Thymus (tissue), 11 donors: ENCODE measurements at regions not wholly inside any gene's neighbourhood (a gene's known extent, or its start where the extent isn't known, plus 50 kb on each side); places are given as distances from the start of the nearest gene placed in this dataset.

Experiments used
- DNase-seq, 9 donors: peaks; one replicate each; pipeline ENCODE4 v3.0.0-alpha.2; 2013; ENCODE audit warnings: low spot score in 9 of 9, low read depth in 6 of 9, missing footprints in 1 of 9
- H3K27ac ChIP-seq, 2 donors: one replicate each; pipeline ENCODE4 v1.5.1; 2013; ENCODE audit warnings: control low read depth in 1 of 2, low read depth in 1 of 2, low read length in 1 of 2, mild to moderate bottlenecking in 1 of 2, moderate library complexity in 1 of 2
- H3K27me3 ChIP-seq, 2 donors: one replicate each; pipeline ENCODE4 v1.5.1; 2013; ENCODE audit warnings: low read length in 1 of 2; ENCODE audit not compliant: control insufficient read depth in 2 of 2, insufficient read depth in 1 of 2
- H3K36me3 ChIP-seq, 2 donors: one replicate each; pipeline ENCODE4 v1.5.1; 2013; ENCODE audit warnings: low read length in 1 of 2, mild to moderate bottlenecking in 1 of 2, moderate library complexity in 1 of 2; ENCODE audit not compliant: control insufficient read depth in 2 of 2, insufficient read depth in 2 of 2
- H3K4me1 ChIP-seq, 2 donors: one replicate each; pipeline ENCODE4 v1.5.1; 2013; ENCODE audit warnings: low read length in 2 of 2; ENCODE audit not compliant: control insufficient read depth in 2 of 2, insufficient read depth in 2 of 2
- H3K4me3 ChIP-seq, 2 donors: one replicate each; pipeline ENCODE4 v1.5.1; 2013; ENCODE audit warnings: low read length in 2 of 2, control low read depth in 1 of 2, mild to moderate bottlenecking in 1 of 2
- H3K9me3 ChIP-seq, 2 donors: one replicate each; pipeline ENCODE4 v1.5.1; 2013; ENCODE audit warnings: low read length in 1 of 2, mild to moderate bottlenecking in 1 of 2; ENCODE audit not compliant: control insufficient read depth in 2 of 2, insufficient read depth in 1 of 2
- WGBS: extraction: QIAGEN DNeasy Blood & Tissue Kit; methylation state at CpG from one replicate; pipeline ENCODE4 v1.1.7; 2013; 5-methylcytosine and 5-hydroxymethylcytosine counted together
- donor health status: healthy.

DNA sequence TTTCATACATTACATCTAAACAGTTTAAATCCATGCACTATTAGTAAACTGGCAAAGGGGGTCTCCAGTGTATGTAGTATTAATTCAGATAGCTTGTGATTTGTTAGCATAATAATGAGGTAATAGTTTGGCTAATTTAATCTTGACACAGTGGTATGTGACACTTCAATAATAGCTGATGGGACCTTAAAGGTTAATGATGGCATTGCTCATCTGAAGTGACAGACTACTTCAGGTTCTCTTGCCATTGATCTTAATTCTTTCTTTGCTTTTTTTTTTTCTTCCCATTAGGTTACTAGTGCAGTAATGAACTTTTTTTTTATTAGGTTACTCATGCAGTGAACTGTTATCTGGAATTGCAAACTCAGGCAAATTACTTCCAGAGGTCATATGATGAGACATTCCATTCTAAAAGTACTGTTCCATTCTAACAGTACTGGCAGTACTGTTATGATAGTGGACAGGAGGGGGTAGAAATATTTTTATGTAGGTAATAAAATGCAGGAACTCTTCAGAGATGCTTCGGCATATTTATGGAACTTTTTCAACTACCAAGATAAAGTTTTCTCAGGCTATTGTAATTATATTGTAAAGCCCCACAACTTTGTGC is 911.3 kb upstream of the LCORL start:
- no peak for DNase-seq
- no peaks in the 10 kb centered on the region for H3K4me1 ChIP-seq
- H3K9me3 ChIP-seq = no peaks in the 10 kb centered on the region
- H3K27ac ChIP-seq = no peak overlapping the region
- no peaks in the 10 kb centered on the region for H3K36me3 ChIP-seq
- H3K27me3 ChIP-seq = no peaks in the 10 kb centered on the region
- 96% methylated on average over 1 of the region's 1 CpG for WGBS
- H3K4me3 ChIP-seq = no peak overlapping the region

DNA sequence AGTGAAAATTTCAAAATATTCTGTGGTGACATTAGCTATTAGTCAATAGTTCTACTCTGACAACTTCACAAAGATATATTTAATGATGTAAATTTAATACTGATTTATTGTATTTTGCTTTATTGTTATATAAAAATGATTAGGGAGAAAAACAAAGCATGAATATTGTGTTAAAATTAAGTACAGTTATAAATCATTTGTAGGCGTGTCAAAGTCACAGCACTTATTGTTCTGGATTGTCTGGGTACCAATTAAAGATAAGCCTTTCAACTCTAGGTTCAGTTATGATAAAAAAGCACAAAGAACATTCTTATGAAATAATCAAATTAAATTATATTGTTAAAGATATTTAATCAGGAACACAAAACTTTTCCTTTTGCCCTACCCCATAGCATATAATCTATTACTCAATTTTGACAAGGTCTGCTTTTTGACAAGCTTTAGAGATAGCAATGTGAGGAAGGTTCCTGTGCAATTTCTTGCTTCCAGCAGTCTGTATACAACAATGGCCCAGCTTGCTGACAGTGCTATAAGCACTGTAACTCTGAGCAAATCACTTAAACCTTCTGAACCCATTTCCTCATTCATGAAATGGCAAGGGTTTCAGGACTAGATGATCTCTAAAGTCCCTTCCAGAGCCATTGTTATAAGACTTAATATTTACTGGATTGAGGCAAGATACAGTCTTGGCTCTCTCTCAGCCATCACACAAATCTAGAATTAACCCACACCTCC is 910.3 kb upstream of the LCORL start:
- no peak overlapping the region for H3K4me3 ChIP-seq
- no peaks in the 10 kb centered on the region for H3K9me3 ChIP-seq
- no peaks in the 10 kb centered on the region for H3K4me1 ChIP-seq
- no peak overlapping the region for H3K27ac ChIP-seq
- DNase-seq = no peak
- H3K27me3 ChIP-seq = no peaks in the 10 kb centered on the region
- WGBS = 90% methylated on average over 1 of the region's 1 CpG
- H3K36me3 ChIP-seq = no peaks in the 10 kb centered on the region

DNA sequence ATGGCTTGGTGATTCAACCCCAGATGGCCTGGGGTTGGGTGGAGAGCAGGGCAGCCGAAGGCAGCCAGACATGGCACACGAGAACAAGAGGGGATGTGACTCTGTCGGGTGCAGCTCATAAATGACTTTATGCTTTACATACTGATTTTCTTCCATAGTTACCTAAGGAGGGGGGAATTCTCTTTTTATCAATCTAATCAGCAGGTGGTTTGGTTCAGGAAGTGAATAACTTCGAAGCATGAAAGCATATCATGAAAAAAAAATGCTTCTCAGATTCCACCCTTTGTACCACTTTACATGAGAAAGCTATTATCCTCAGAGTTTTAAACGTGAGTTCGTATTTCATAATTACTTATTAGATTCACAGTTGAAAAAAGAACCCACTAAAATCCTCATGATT is 908.9 kb upstream of the LCORL start:
- Histone ChIP-seq H3K27ac (no peak overlapping the region), H3K36me3 (no peaks in the 10 kb centered on the region), H3K9me3 (no peaks in the 10 kb centered on the region), H3K4me3 (no peak overlapping the region), H3K4me1 (no peaks in the 10 kb centered on the region), H3K27me3 (no peaks in the 10 kb centered on the region)
- DNase-seq = no peak
- WGBS = 81% methylated on average over 6 of the region's 6 CpGs

DNA sequence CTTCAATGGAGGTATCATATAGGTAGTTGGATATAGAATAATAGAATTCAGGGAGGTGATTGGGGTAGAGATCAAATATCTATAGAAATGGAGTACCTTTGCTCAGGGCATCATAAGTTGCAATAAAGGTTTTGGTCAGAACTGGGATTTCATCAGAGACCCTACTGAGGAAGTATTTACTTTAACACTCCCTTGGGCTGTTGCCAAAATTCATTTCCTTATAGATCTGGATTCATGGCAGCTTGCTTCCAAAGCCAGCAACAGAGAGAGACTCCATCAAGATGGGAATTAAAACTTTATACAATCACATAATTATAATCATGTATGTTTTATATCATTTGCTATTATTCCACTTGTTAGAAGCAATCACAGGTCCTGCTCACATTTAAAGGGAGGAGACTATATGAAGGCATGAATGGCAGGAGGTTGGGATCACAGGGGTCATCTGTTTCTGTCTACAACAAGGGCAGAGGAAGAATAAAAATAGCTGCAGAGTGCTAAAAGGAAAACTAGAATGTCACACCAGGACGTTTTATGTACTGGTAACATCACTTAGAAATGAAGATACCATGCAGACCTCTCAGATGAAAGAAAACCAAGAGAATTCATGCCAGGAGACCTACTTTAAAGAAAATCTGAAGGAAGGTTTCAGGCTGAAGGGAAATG is 902.1 kb upstream of the LCORL start:
- DNase-seq = no peak

DNA sequence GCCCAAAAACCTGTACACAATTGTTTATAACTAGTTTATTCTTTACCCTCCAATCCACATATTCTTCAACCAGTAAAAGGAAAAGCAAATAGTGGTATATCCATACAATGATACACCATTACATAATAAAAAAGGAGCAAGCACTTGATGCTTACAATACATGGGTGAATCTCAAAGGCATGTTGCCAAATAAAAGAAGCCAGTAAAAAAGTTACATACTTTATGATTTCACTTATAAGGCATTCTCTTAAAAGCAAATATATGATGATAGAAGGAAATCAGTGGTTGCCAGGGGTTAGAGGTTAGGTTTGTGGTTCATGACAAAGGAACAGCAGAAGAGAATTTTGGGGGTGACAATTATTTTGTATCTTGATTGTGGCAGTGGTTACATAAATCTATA is 896.1 kb upstream of the LCORL start:
- no peak for DNase-seq
- Histone ChIP-seq H3K27me3 (no peaks in the 10 kb centered on the region), H3K4me1 (no peaks in the 10 kb centered on the region), H3K4me3 (no peak overlapping the region), H3K9me3 (peaks cover 0 to 2% of the 10 kb centered on the region in 2 donors), H3K36me3 (no peaks in the 10 kb centered on the region), H3K27ac (no peak overlapping the region)

More for the DNA sequence above, 902.1 kb upstream of the LCORL start:
- Histone ChIP-seq H3K27me3 (no peaks in the 10 kb centered on the region), H3K9me3 (no peaks in the 10 kb centered on the region), H3K4me1 (no peaks in the 10 kb centered on the region), H3K4me3 (no peak overlapping the region), H3K27ac (no peak overlapping the region), H3K36me3 (no peaks in the 10 kb centered on the region)
- 21% methylated on average over 1 of the region's 1 CpG for WGBS

DNA sequence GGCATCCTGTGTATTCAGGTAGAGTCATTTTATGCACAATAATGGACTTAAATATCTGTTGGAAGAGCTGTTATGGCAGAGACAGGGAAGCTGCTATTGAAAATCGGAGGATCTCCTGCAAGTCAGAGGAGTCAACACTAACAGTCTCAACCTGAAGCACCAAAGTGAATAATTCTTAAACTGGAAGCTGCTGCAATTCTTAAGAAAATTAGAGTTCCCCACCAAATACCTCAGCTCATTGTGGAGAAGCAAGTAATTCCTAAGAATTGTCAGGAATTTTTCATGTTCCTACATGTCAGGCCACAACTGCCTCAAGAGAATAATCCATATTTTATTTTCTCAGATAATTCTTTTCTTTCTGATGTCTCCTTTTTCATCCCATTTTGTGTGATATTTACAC is 892.6 kb upstream of the LCORL start:
- H3K36me3 ChIP-seq = no peaks in the 10 kb centered on the region

DNA sequence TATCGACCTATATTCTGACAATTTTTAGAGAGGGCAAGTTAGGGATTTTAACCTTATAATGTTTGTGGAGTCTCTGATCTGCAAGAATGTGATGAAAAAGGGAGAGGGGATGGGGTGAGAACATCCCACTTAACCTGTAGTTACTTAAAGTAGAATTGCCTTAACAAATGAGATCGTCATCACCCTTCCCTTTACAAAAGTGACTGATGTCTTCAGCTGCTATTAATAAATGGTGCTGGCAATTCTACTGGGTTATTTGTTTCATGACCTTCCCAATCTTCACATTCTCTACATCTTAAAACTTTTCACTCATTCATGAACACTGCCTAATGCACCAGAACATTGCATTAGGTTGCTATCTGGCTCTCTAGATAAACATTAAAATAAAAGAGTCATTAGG is 873.4 kb upstream of the LCORL start:
- no peaks in the 10 kb centered on the region for H3K9me3 ChIP-seq
- 73% methylated on average over 2 of the region's 2 CpGs for WGBS
- H3K27me3 ChIP-seq = no peaks in the 10 kb centered on the region
- no peak overlapping the region for H3K4me3 ChIP-seq
- H3K27ac ChIP-seq = no peak overlapping the region
- H3K4me1 ChIP-seq = no peaks in the 10 kb centered on the region
- no peak for DNase-seq
- H3K36me3 ChIP-seq = no peaks in the 10 kb centered on the region

More for the DNA sequence above, 892.6 kb upstream of the LCORL start:
- Histone ChIP-seq H3K4me1 (no peaks in the 10 kb centered on the region), H3K27me3 (no peaks in the 10 kb centered on the region), H3K4me3 (no peak overlapping the region), H3K9me3 (peaks cover 0 to 2% of the 10 kb centered on the region in 2 donors), H3K27ac (no peak overlapping the region)
- 92% methylated on average over 1 of the region's 1 CpG for WGBS
- no peak for DNase-seq

DNA sequence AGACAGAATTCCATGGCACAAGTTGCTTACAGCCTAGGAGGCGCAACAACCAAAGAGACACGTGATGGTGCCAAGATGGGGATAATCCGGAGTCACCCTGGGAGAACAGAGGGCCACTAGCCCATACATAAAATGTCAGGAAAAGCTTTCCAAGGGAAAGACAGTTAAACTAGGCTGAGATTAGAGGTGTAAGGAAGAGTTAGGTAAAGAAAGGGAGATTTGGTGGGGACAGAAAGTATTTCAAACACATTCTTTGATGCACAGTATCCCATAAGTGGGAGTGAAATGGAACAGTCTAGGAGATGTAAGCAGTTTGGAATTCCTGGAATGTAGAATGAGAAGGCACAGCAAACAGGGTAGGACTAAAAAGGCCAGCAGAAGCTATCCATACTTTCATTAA is 860.9 kb upstream of the LCORL start:
- 94% methylated on average over 3 of the region's 3 CpGs for WGBS
- H3K4me1 ChIP-seq = no peaks in the 10 kb centered on the region

DNA sequence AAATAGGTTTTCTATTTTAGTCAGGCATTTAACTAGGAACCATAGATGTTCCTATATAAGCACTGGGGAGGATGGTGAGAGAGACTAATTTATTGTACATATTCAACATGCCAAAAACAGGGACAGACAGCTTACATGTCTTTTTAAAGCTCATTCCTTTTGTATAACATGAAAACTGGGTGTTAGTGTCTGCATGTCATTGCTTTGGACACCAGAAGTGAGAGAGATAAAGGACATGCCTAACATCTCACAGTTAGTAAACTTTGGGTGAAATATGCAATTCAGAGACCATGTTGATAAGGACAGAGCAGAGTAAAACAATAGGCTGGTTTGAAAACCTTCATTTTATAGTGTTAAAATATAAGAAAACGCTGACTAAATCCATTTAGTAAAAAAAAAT is 860.0 kb upstream of the LCORL start:
- 82% methylated on average over 1 of the region's 1 CpG for WGBS
- H3K9me3 ChIP-seq = no peaks in the 10 kb centered on the region
- no peak overlapping the region for H3K4me3 ChIP-seq
- no peaks in the 10 kb centered on the region for H3K4me1 ChIP-seq
- no peak for DNase-seq
- H3K36me3 ChIP-seq = no peaks in the 10 kb centered on the region
- no peaks in the 10 kb centered on the region for H3K27me3 ChIP-seq
- H3K27ac ChIP-seq = no peak overlapping the region

More for the DNA sequence above, 860.9 kb upstream of the LCORL start:
- no peak for DNase-seq
- H3K9me3 ChIP-seq = no peaks in the 10 kb centered on the region
- H3K36me3 ChIP-seq = no peaks in the 10 kb centered on the region
- H3K4me3 ChIP-seq = no peak overlapping the region
- H3K27ac ChIP-seq = no peak overlapping the region
- H3K27me3 ChIP-seq = no peaks in the 10 kb centered on the region
